Smooth muscle cell (in vitro differentiated cells): ENCODE measurements at regions not wholly inside any gene's neighbourhood (a gene's known extent, or its start where the extent isn't known, plus 50 kb on each side); places are given as distances from the start of the nearest gene placed in this dataset.

Experiments used
- DNase-seq: peaks from one replicate; lab custom pipeline; 2025; ENCODE audit not compliant: unreplicated experiment; lab: John Stamatoyannopoulos, UW
- H2AFZ ChIP-seq: fragments of 200-600 bp; sonication (generic); 2 replicates; pipeline ENCODE4 v1.6.0; 2016; ENCODE audit warnings: antibody characterized with exemption, low read depth, mild to moderate bottlenecking
- H3F3A ChIP-seq: fragments of 200-600 bp; sonication (generic); 2 replicates; pipeline ENCODE4 v1.6.0; 2017; ENCODE audit warnings: antibody characterized with exemption, low read depth
- H3K27ac ChIP-seq: fragments of 200-600 bp; sonication (generic); 2 replicates; pipeline ENCODE4 v1.5.1; 2016; ENCODE audit warnings: low read depth, mild to moderate bottlenecking
- H3K27me3 ChIP-seq: fragments of 200-600 bp; sonication (generic); 2 replicates; pipeline ENCODE4 v1.6.1; 2016; ENCODE audit warnings: low read depth, mild to moderate bottlenecking
- H3K36me3 ChIP-seq: fragments of 200-600 bp; sonication (generic); 2 replicates; pipeline ENCODE4 v1.5.1; 2016; ENCODE audit warnings: low read depth
- H3K4me1 ChIP-seq: fragments of 200-600 bp; sonication (generic); 2 replicates; pipeline ENCODE4 v1.5.1; 2016; ENCODE audit warnings: low read depth
- H3K4me2 ChIP-seq: fragments of 200-600 bp; sonication (generic); 2 replicates; pipeline ENCODE4 v1.6.0; 2016; ENCODE audit warnings: mild to moderate bottlenecking
- H3K4me3 ChIP-seq: fragments of 200-600 bp; sonication (generic); 2 replicates; pipeline ENCODE4 v1.5.1; 2016; ENCODE audit warnings: mild to moderate bottlenecking
- H3K79me2 ChIP-seq: fragments of 200-600 bp; sonication (generic); 2 replicates; pipeline ENCODE4 v1.6.0; 2016; ENCODE audit warnings: low read depth, mild to moderate bottlenecking
- H3K9ac ChIP-seq: fragments of 200-600 bp; sonication (generic); 2 replicates; pipeline ENCODE4 v1.6.0; 2016; ENCODE audit warnings: low read depth
- H3K9me3 ChIP-seq: fragments of 200-600 bp; sonication (generic); replicated peaks from 2 replicates; pipeline ENCODE4 v1.5.1; 2016; ENCODE audit warnings: low read depth
- H4K20me1 ChIP-seq: fragments of 200-600 bp; sonication (generic); 2 replicates; pipeline ENCODE4 v1.6.0; 2016; ENCODE audit warnings: low read depth
- CTCF ChIP-seq: fragments of 200-600 bp; sonication (generic); IDR thresholded peaks from 2 replicates; pipeline ENCODE4 v1.5.1; 2017; ENCODE audit warnings: borderline replicate concordance, mild to moderate bottlenecking, antibody characterized with exemption; ENCODE audit not compliant: insufficient read depth, poor library complexity, severe bottlenecking
- WGBS: methylation state at CpG from one replicate; pipeline ENCODE4 v1.1.7; 2016; ENCODE audit warnings: low lambda C conversion rate; 5-methylcytosine and 5-hydroxymethylcytosine counted together

- Histone ChIP-seq H3K27ac (no peak overlapping the region), H3K4me2 (no peak overlapping the region), H3K4me3 (no peak overlapping the region), H3K36me3 (no peaks in the 10 kb centered on the region), H3K4me1 (peaks cover 47% of the 10 kb centered on the region), H3K79me2 (no peaks in the 10 kb centered on the region), H3K9me3 (no peaks in the 10 kb centered on the region), H2AFZ (peak overlapping the region; percentile 13), H4K20me1 (no peaks in the 10 kb centered on the region), H3K9ac (no peak overlapping the region), H3F3A (no peaks in the 10 kb centered on the region), H3K27me3 (no peaks in the 10 kb centered on the region)
- no peak for TF ChIP-seq CTCF
- DNase-seq, result no peak
Observed at GRCh38 chr6:93086351-93086750, 333.0 kb downstream of the EPHA7 start.

DNA sequence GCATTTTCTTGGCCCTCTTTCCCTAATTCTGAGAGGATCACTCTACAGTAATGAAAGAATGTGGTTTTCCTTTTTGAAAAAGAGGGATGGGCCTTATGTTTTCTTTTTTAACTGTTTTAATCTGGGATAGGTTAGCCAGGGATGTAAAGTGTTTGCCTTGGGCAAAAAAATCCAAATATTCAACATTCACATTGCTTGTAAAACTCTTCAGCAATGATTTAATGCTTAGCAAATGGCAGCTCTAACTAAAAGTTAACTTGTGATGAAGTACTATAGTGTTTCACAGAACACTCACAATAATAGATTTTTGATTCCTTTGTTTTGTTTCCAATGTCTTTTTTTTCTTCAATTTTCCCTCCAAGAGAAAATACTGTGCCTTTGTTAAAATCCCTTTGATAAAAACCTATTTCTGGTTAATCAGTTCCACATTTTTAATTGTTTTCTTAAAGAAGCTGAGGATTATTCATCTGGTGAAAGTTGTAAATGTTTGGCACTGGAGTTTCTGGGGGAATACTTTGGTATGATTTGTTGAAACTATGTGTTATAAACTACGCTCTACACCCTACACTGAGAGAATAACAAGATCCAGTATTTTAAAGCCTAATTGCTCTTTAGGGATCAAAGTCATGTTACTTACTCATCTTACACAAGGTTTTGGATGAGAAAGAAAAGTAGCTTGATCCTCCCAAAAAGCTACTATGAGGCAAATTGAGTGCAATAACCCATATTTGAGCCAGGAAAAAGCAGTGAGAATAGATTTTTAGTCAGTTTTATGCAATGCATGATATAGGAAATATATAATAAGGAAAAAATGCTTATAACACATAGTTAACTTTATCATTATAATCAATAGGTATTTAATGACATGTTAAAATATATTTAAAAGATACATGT lies 335.8 kb downstream of the EPHA7 start:
- WGBS, result 62% methylated on average over 1 of the region's 1 CpG
- H3K4me3 ChIP-seq, result no peak overlapping the region
- H4K20me1 ChIP-seq, result no peaks in the 10 kb centered on the region
- H3K9ac ChIP-seq, result no peak overlapping the region
- no peaks in the 10 kb centered on the region for H3K9me3 ChIP-seq
- H3K36me3 ChIP-seq, result no peaks in the 10 kb centered on the region
- no peak overlapping the region for H3K4me2 ChIP-seq
- no peak overlapping the region for H3K27ac ChIP-seq
- no peaks in the 10 kb centered on the region for H3F3A ChIP-seq
- peaks cover 38% of the 10 kb centered on the region for H3K4me1 ChIP-seq
- peak overlapping the region; percentile 69 for H2AFZ ChIP-seq
- no peaks in the 10 kb centered on the region for H3K79me2 ChIP-seq
- DNase-seq, result no peak
- TF ChIP-seq CTCF, result no peak
- no peaks in the 10 kb centered on the region for H3K27me3 ChIP-seq

GRCh38 chr6:93081901-93082300 lies 337.5 kb downstream of the EPHA7 start:
- Histone ChIP-seq H3K9ac (no peak overlapping the region), H3K4me1 (peaks cover 30% of the 10 kb centered on the region), H4K20me1 (no peaks in the 10 kb centered on the region), H3K9me3 (no peaks in the 10 kb centered on the region), H3K27me3 (no peaks in the 10 kb centered on the region), H3K36me3 (no peaks in the 10 kb centered on the region), H3K27ac (no peak overlapping the region), H3K4me2 (no peak overlapping the region), H2AFZ (peak overlapping the region; percentile 26), H3K4me3 (no peak overlapping the region), H3K79me2 (no peaks in the 10 kb centered on the region), H3F3A (no peaks in the 10 kb centered on the region)
- DNase-seq, result no peak
- WGBS, result 88% methylated on average over 3 of the region's 3 CpGs
- no peak for TF ChIP-seq CTCF

- Histone ChIP-seq H3K9me3 (no peaks in the 10 kb centered on the region), H3K27ac (no peak overlapping the region), H3K4me1 (peaks cover 17% of the 10 kb centered on the region), H4K20me1 (no peaks in the 10 kb centered on the region), H3K4me2 (no peak overlapping the region), H3K9ac (no peak overlapping the region), H3F3A (no peaks in the 10 kb centered on the region), H3K4me3 (no peak overlapping the region), H2AFZ (no peak overlapping the region), H3K27me3 (no peaks in the 10 kb centered on the region), H3K36me3 (no peaks in the 10 kb centered on the region), H3K79me2 (no peaks in the 10 kb centered on the region)
- TF ChIP-seq CTCF, result no peak
- 48% methylated on average over 1 of the region's 1 CpG for WGBS
- no peak for DNase-seq
Observed at GRCh38 chr6:93079061-93079460, 340.3 kb downstream of the EPHA7 start.
